Uterus (tissue), 3 donors: ENCODE measurements at regions not wholly inside any gene's neighbourhood (a gene's known extent, or its start where the extent isn't known, plus 50 kb on each side); places are given as distances from the start of the nearest gene placed in this dataset.

Source experiments
- DNase-seq, 2 donors: peaks; one replicate each; pipeline ENCODE4 v3.0.0-alpha.2; 2019 to 2020
- H3K27ac ChIP-seq, 2 donors: fragments of 200-600 bp; sonication (generic); 1 replicate in 1 of 2; 2 replicates in 1 of 2; pipeline ENCODE4 v1.5.1; 2016 to 2018
- H3K27me3 ChIP-seq, 2 donors: fragments of 200-600 bp; sonication (generic); one replicate each; pipeline ENCODE4 v1.5.1; 2018 to 2019; ENCODE audit warnings: control low read depth in 1 of 2
- H3K36me3 ChIP-seq, 2 donors: fragments of 200-600 bp; sonication (generic); one replicate each; pipeline ENCODE4 v1.5.1; 2019; ENCODE audit warnings: control low read depth in 1 of 2
- H3K4me1 ChIP-seq, 2 donors: fragments of 200-600 bp; sonication (generic); one replicate each; pipeline ENCODE4 v1.5.1; 2018 to 2019; ENCODE audit warnings: control low read depth in 1 of 2
- H3K4me3 ChIP-seq, 2 donors: fragments of 200-600 bp; sonication (generic); 1 replicate in 1 of 2; 2 replicates in 1 of 2; pipeline ENCODE4 v1.5.1; 2018 to 2019; ENCODE audit warnings: mild to moderate bottlenecking in 1 of 2
- H3K9me3 ChIP-seq, 2 donors: fragments of 200-600 bp; sonication (generic); one replicate each; pipeline ENCODE4 v1.5.1; 2019; ENCODE audit warnings: control low read depth in 1 of 2
- CTCF ChIP-seq, 4 experiments: fragments of 200-600 bp in 2 of 4; fragments of 450-650 bp in 2 of 4; sonication (generic) in 2 of 4; IDR thresholded peaks; one replicate each; pipeline ENCODE4 v1.5.1; 2016 to 2019; ENCODE audit warnings: antibody characterized with exemption in 4 of 4, mild to moderate bottlenecking in 2 of 4, moderate library complexity in 1 of 4
- POLR2A ChIP-seq, 2 donors: fragments of 450-650 bp; IDR thresholded peaks; one replicate each; pipeline ENCODE4 v1.6.1; 2016; ENCODE audit warnings: antibody characterized with exemption in 2 of 2, mild to moderate bottlenecking in 1 of 2, moderate library complexity in 1 of 2
- intact Hi-C: fragments of 100-400 bp; cut with DNase I; formaldehyde crosslinking; loops from one replicate; pipeline ENCODE4 v1.15.1; 2023; ENCODE audit warnings: low total_unique reads
- donor health status: DM: yes; HTN: yes; CAD: no.

GRCh38 chr6:4403023-4403752 is 267.8 kb upstream of the ECI2 start:
- intact Hi-C loops: no loop called here
- no peak for DNase-seq
- Histone ChIP-seq H3K4me3 (no peak overlapping the region), H3K36me3 (no peaks in the 10 kb centered on the region), H3K27ac (no peak overlapping the region), H3K27me3 (no peaks in the 10 kb centered on the region), H3K9me3 (no peaks in the 10 kb centered on the region), H3K4me1 (peaks cover 0 to 11% of the 10 kb centered on the region in 2 donors)
- TF ChIP-seq CTCF (IDR thresholded peaks at IDR 0.05): no peak
- no peak for TF ChIP-seq POLR2A (IDR thresholded peaks at IDR 0.05)

DNA sequence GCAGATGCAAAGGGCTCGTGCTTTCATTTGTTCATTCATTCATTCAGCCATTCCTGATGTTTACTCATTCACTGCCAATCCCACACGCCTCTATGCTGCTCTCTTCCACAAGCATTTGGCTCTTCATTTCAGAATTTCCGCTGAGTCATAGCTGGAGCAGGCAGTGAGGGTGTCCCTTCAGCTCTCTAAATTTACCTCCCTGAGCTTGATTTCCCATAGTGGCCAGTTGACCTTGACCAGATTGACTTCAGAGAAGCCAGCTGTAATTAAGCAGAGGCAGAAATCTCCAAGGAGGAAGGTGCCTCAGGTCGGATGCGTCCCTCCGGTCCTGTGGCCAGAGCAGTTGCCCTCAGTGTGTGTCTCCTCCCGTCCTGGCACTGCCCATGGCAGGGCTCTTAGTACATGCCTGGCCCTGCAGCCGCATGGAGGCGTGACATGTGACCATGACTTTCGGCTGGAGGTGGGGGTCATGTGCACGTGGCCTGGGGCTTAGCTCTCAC is 267.2 kb upstream of the ECI2 start:
- DNase-seq: peak in 1 of 2 donors; percentile 24
- no peaks in the 10 kb centered on the region for H3K9me3 ChIP-seq
- H3K27me3 ChIP-seq: no peaks in the 10 kb centered on the region
- H3K27ac ChIP-seq: no peak overlapping the region
- TF ChIP-seq POLR2A (IDR thresholded peaks at IDR 0.05): no peak
- TF ChIP-seq CTCF (IDR thresholded peaks at IDR 0.05): no peak
- no peaks in the 10 kb centered on the region for H3K36me3 ChIP-seq
- intact Hi-C loops: no loop called here
- H3K4me1 ChIP-seq: peaks cover 0 to 11% of the 10 kb centered on the region in 2 donors
- no peak overlapping the region for H3K4me3 ChIP-seq

GRCh38 chr6:4401408-4402368 is 266.3 kb upstream of the ECI2 start:
- Histone ChIP-seq H3K27ac (no peak overlapping the region), H3K4me3 (no peak overlapping the region), H3K27me3 (no peaks in the 10 kb centered on the region), H3K4me1 (peaks cover 0 to 11% of the 10 kb centered on the region in 2 donors), H3K9me3 (no peaks in the 10 kb centered on the region), H3K36me3 (no peaks in the 10 kb centered on the region)
- intact Hi-C loops: no loop called here
- DNase-seq: peak in 1 of 2 donors; percentile 39
- TF ChIP-seq CTCF (IDR thresholded peaks at IDR 0.05) (no peak), POLR2A (IDR thresholded peaks at IDR 0.05) (no peak)

DNA sequence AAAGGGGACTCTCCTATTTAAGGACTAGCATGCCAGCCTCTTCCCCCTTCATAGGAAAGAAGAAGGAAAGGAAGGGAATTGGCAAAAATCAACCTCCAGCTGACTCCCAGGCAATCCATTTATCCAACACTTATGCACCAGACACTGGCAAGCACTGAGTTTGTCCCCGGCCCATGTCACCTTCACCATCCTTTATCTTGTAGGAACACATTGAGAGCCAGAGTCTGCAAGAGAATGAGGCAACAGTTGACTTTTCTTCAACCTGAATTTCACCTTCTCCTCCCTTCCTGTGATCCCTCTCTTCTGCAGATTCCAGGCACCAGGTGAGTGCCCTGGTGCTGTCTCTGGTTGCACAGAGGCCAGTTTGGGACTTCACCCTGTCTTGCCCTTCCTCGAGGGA is 264.3 kb upstream of the ECI2 start:
- no peak overlapping the region for H3K27ac ChIP-seq
- H3K27me3 ChIP-seq: no peaks in the 10 kb centered on the region
- intact Hi-C loops: no loop called here
- peaks cover 0 to 11% of the 10 kb centered on the region in 2 donors for H3K4me1 ChIP-seq
- H3K36me3 ChIP-seq: no peaks in the 10 kb centered on the region
- DNase-seq: no peak
- H3K9me3 ChIP-seq: no peaks in the 10 kb centered on the region
- TF ChIP-seq CTCF (IDR thresholded peaks at IDR 0.05) (no peak), POLR2A (IDR thresholded peaks at IDR 0.05) (no peak)
- H3K4me3 ChIP-seq: no peak overlapping the region

GRCh38 chr6:4398791-4399190 is 263.4 kb upstream of the ECI2 start:
- no peak for DNase-seq
- H3K9me3 ChIP-seq: no peaks in the 10 kb centered on the region
- H3K4me1 ChIP-seq: peaks cover 0 to 11% of the 10 kb centered on the region in 2 donors
- no peak overlapping the region for H3K4me3 ChIP-seq
- H3K36me3 ChIP-seq: no peaks in the 10 kb centered on the region
- H3K27ac ChIP-seq: no peak overlapping the region
- intact Hi-C loops: no loop called here
- H3K27me3 ChIP-seq: no peaks in the 10 kb centered on the region
- no peak for TF ChIP-seq POLR2A (IDR thresholded peaks at IDR 0.05)
- TF ChIP-seq CTCF (IDR thresholded peaks at IDR 0.05): no peak
